GM12891 (cell line): ENCODE measurements at regions not wholly inside any gene's neighbourhood (a gene's known extent, or its start where the extent isn't known, plus 50 kb on each side); places are given as distances from the start of the nearest gene placed in this dataset.

Experiments
- DNase-seq: peaks from one replicate; pipeline ENCODE4 v3.0.0; 2011; ENCODE audit warnings: low spot score; ENCODE audit not compliant: insufficient read length
- FAIRE-seq: peaks from 2 replicates; lab custom pipeline; 2011; peaks lifted over from hg19 to GRCh38; lab: Jason Lieb, UNC
- PAX5 ChIP-seq: IDR thresholded peaks from 2 replicates; pipeline ENCODE4 v1.6.1; 2011; ENCODE audit warnings: low read length, moderate library complexity, mild to moderate bottlenecking; ENCODE audit not compliant: insufficient read depth, severe bottlenecking
- POLR2A ChIP-seq: IDR thresholded peaks from 2 replicates; pipeline ENCODE4 v1.6.1; 2011; ENCODE audit warnings: low read depth, low read length, control low read depth
- POLR2AphosphoS5 ChIP-seq: IDR thresholded peaks from 2 replicates; pipeline ENCODE4 v1.6.1; 2011; ENCODE audit warnings: low read depth, low read length, control low read depth
- POU2F2 ChIP-seq: IDR thresholded peaks from 2 replicates; pipeline ENCODE4 v1.6.1; 2011; ENCODE audit warnings: low read depth, mild to moderate bottlenecking, control low read depth, low read length, moderate library complexity
- SPI1 ChIP-seq: IDR thresholded peaks from 2 replicates; pipeline ENCODE4 v1.6.1; 2011; ENCODE audit warnings: low read depth, low read length, control low read depth
- TAF1 ChIP-seq: IDR thresholded peaks from 2 replicates; pipeline ENCODE4 v1.6.1; 2011; ENCODE audit warnings: low read depth, low read length, control low read depth

- no peak for DNase-seq
- TF ChIP-seq TAF1, result no peak
- no peak for TF ChIP-seq POLR2AphosphoS5
- TF ChIP-seq POLR2A, result no peak
- TF ChIP-seq PAX5, result no peak
- no peak for TF ChIP-seq POU2F2
- no peak for TF ChIP-seq SPI1
Observed at GRCh38 chr17:6196355-6196754, 126.2 kb downstream of the WSCD1 start.

GRCh38 chr17:6195123-6195522 is 124.9 kb downstream of the WSCD1 start:
- TF ChIP-seq SPI1 (no peak), PAX5 (no peak), POLR2AphosphoS5 (no peak)
- DNase-seq (no peak), FAIRE-seq (no peak)

More at GRCh38 chr17:6196355-6196754, 126.2 kb downstream of the WSCD1 start:
- FAIRE-seq, result no peak

DNA sequence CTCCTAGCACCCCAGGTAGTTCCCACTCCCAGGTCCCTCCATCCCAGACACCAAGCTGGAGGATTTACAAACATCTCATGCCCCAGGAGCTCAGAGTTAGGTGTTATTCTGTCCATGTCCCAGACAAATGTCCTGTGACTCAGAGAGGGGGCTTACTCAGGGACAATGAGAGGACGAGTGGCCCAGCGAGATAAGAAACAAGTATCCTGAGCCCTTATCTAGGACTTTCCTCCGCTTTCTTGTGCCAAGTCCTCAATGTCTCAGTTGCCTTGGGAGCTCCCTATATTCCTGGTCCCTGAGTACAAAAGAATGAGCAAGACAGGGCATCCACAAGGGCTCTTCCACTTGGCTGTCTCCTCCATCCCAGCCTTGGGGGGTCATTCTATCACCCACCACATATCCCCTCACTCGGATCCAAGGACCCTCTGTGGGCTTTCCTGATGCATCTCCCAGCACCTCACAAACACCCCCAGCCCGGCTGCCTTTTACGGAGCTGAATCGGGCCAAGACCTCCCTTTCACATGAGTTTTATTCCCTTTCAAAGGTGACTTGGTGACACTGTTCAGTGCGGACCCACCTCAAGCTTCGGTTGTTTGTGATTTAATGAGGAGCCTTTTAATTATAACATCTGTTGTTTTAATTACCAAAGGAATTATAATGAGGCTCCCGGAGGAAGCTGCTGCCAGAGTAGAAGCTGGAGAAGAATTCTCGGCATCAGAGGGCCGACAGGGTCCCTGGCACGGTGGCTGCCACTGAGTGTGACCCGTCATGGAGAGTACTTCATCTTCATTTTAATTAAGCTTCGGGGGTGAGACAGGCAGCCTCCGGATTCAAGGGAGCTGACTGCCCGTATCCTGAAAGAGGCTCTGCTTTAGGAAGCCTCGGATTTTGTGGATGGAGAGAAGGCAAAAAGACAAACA is 121.5 kb downstream of the WSCD1 start:
- DNase-seq (no peak), FAIRE-seq (no peak)
- no peak for TF ChIP-seq POU2F2
- TF ChIP-seq SPI1, result no peak
- no peak for TF ChIP-seq PAX5
- no peak for TF ChIP-seq POLR2AphosphoS5
- TF ChIP-seq POLR2A, result no peak
- TF ChIP-seq TAF1, result no peak

DNA sequence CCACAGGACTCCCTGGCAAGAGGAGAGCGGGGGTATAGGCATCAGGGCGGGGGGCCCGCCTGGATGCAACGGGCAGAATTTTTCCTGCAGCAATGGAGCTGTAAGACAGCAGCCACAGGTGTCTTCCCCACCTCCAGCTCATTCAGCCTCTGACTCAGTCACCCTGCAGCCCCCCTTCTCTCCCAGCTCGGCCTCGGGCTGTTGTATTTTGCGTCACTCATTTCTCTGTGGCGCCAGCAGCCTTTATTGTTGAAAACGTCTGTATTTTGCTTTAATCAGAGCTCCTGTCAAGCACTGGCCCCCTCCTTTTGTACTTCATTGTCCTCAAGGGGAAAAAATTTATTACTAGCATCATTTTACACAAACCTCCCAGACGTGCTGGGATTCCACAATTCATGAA is 117.7 kb downstream of the WSCD1 start:
- FAIRE-seq, result no peak
- no peak for DNase-seq
- TF ChIP-seq PAX5 (no peak), POU2F2 (no peak), POLR2A (no peak), TAF1 (no peak), SPI1 (no peak), POLR2AphosphoS5 (no peak)

DNA sequence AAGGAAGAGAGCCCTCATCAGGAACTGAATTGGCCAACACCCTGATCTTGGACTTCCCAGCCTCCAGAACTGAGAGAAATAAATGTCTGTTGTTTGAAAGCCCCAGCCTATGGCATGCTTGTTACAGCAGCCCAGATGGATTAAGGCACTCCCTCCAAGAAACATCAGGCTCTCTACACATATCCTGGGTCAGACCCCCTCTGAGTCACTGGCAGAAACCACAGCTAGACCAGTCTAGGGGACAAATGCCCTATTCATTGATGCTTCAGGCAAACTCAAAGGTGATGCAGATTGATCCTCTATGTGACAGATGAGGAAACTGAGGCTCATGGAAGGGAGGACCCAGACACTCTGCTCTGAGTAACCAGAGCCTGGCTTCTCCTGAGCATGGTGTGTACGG is 116.8 kb downstream of the WSCD1 start:
- DNase-seq (no peak), FAIRE-seq (no peak)
- TF ChIP-seq POU2F2 (no peak), SPI1 (no peak), POLR2AphosphoS5 (no peak), TAF1 (no peak), POLR2A (no peak), PAX5 (no peak)

GRCh38 chr17:6184508-6184907 is 114.3 kb downstream of the WSCD1 start:
- DNase-seq (no peak), FAIRE-seq (no peak)
- TF ChIP-seq PAX5 (no peak), POU2F2 (no peak), POLR2AphosphoS5 (no peak), SPI1 (no peak), POLR2A (no peak), TAF1 (no peak)

DNA sequence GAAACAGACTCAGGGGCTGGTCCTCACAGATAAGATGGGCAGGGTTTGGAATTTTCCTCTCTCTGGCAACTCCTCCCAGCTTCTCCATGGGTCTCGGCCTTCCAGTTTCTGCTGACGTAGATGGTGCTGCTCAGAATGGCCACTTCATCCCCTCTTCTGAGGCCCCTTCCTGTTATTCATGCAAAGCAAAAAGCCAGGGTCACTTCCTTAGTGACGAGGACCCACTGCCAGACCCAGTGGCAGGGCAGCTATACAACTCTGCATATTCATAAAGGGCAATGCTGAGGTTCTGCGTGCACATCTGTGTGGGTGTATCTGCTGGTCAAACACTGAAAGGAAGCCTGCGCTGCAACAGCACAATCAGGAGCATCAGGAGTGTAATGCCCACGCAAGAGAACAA is 108.8 kb downstream of the WSCD1 start:
- TF ChIP-seq POU2F2, result no peak
- TF ChIP-seq POLR2AphosphoS5, result no peak
- TF ChIP-seq SPI1, result no peak
- no peak for TF ChIP-seq TAF1
- TF ChIP-seq PAX5, result no peak
- TF ChIP-seq POLR2A, result no peak
- DNase-seq (no peak), FAIRE-seq (no peak)

GRCh38 chr17:6177941-6178694 is 107.9 kb downstream of the WSCD1 start:
- TF ChIP-seq POLR2AphosphoS5 (no peak), PAX5 (no peak), SPI1 (no peak), POU2F2 (no peak), POLR2A (no peak), TAF1 (no peak)
- DNase-seq (no peak), FAIRE-seq (no peak)
